ENCODE measurements at regions not wholly inside any gene's neighbourhood (a gene's known extent, or its start where the extent isn't known, plus 50 kb on each side); places are given as distances from the start of the nearest gene placed in this dataset.

- TF ChIP-seq POLR2A (IDR thresholded peaks at IDR 0.05; ENCODE audit: low read depth, low read length) (no peak), PAX5 (IDR thresholded peaks at IDR 0.05; ENCODE audit: insufficient read depth, low read length, severe bottlenecking) (no peak), POLR2AphosphoS5 (IDR thresholded peaks at IDR 0.05; ENCODE audit: low read depth, low read length) (no peak), SPI1 (IDR thresholded peaks at IDR 0.05; ENCODE audit: low read depth, low read length) (no peak)
Observed at GRCh38 chr5:103408408-103408807, 149.8 kb downstream of the MACIR start.
